ENCODE measurements at regions not wholly inside any gene's neighbourhood (a gene's known extent, or its start where the extent isn't known, plus 50 kb on each side); places are given as distances from the start of the nearest gene placed in this dataset.

DNA sequence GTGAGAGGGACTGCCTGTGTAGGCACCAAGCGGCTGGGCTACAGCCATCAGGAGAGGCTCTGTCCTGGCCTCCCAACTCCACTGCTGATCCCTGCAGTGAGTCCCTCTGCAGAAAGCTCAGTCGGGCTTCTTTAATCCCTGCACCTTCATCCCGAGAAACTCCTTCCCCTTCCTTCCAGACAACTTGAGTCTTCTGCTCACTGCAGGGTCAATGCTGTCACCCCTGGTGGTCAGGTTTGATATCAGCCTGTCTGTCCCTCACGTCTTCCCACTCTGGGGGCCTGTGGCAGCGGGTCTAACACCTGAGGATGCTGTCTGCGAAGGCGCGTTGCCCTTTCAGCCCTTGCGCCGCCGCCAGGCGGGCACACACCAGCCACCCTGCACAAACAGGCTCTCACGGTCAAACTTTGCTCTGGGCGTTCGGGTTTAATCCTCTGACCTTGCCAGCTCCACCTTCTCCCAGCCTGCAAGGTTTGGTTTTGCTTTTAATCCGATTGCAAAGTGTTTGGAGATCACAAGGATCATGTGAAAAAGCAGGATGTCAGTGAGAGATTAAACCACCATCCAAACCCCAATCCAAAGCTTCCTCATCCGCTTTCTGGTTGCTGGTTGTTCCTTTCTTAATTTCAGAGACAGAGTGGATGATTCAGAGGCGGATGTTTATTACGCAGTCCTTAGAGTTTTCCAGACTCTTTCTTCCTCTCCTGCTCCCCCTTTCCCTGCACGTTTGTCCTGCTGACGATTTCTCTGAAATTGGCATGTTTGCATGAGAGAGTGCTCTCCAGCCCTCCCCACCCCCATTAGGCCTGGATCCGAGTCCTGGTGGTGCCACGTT is 74.8 kb upstream of the SLC34A2 start:
- no peak for DNase-seq

DNA sequence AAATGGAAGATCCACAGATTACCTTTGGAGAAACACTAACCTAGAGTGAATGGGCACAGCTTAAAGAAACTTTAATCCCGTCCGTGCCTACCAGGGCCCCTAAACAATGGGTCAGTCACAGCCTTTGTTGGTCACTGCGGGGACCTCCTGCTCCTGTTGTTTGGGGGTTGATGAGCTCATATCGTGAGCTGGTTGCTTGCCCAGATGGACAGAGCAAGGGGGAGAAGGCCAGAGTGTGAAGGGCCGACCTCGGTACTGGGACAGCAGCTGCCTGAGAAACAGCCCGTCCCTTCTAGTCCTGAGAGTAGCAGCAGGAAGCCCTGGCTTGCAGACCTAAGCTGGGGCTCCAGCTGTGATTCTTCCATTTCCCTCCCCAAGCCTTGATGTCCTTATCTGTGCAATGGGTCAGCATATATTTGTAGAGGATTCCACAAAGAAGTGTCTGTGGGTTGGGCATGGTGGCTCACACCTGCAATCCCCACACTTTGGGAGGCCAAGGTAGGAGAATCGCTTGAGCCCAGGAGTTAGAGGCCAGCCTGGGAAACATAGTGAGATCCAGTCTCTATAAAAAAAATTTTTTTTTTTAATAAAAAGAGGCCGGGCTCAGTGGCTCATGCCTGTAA is 69.6 kb upstream of the SLC34A2 start:
- DNase-seq = no peak

DNA sequence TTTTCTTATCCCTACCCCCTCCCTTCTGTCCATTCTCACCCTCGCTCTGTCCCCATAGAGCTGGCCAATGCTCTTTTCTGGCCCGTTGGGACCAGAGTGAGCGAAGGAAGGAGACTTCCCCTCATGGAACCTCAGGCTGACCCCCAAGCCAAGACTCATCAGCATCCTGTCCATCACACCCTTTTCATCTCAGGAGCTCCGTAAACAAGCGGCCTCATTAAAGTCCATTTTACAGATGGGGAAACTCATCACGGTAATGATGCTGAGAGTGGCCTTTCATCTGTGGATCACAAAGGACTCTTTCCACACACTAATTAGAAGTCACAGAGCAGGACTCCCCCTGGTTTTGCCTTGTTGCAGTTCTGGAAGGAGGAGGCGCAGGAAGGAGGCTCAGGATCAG is 67.4 kb upstream of the SLC34A2 start:
- no peak for DNase-seq

DNA sequence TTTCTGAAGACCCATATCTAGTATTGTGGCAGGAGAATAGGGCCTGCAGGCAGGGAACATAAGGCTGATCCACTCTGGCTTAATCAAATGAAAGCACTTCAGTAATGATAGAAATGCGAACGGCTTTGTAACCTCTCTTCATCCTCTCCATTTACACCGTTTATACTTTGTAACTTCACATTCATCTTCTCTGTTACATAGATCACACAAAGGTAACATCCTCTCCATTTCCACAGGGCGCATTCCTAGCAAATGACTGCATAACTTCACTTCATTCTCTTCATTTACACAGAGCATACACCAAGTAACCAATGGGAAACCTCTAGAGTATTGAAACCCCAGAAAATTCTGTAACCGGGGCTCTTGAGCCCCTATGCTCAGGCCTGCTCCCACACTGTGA is 65.5 kb upstream of the SLC34A2 start:
- no peak for DNase-seq

DNA sequence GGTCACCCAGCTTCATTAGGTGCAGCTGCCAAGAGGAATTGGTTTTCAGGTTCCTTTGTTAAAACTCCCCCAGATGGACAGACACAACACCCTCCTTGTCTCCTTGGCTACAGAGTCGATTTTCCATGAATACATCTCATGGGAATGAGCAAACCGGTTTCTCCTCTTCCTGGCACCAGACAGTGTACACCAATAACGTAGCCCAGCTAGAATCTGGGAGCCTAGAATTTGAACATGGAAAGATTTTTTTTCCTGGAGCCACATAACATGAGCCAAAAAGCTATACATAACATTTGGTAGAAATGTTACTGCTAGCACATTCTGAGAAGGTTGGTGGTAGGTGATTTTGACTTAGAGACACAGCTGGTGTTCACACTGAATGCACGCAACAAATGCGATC is 62.9 kb upstream of the SLC34A2 start:
- DNase-seq = no peak
